ENCODE measurements at regions not wholly inside any gene's neighbourhood (a gene's known extent, or its start where the extent isn't known, plus 50 kb on each side); places are given as distances from the start of the nearest gene placed in this dataset.

DNA sequence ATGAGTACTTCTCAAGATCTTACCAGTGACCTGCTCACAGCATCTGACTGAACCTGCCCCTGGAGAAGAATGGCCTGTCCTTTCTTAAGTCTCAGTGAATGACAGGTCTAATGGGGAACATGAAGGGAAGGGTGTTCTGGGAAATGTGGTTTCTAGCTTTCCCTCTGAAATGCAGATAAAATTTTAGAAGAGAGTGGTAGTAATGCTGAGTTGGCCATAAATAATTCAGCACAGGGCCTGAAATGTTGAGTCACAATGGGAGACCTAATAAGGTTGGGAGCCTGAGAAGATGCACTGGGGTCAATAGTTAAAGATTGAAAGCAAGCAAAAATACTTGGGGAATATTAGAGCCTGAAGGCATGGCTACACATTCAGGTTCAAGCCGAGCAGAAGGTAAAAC is 214.9 kb upstream of the ARHGAP24 start:
- no peaks in the 10 kb centered on the region for H3K36me3 ChIP-seq (ENCODE audit: control insufficient read depth, insufficient read depth, low read length)
- no peak for DNase-seq (ENCODE audit: low read depth)
- ChIA-PET POLR2A (no interaction called here), CTCF (interaction anchor here (2.0 kb wide), 1 partner anchor 16 kb away, joined by 5 read pairs; no protein-coding TSS in a partner anchor)
- TF ChIP-seq, protein P1, sequence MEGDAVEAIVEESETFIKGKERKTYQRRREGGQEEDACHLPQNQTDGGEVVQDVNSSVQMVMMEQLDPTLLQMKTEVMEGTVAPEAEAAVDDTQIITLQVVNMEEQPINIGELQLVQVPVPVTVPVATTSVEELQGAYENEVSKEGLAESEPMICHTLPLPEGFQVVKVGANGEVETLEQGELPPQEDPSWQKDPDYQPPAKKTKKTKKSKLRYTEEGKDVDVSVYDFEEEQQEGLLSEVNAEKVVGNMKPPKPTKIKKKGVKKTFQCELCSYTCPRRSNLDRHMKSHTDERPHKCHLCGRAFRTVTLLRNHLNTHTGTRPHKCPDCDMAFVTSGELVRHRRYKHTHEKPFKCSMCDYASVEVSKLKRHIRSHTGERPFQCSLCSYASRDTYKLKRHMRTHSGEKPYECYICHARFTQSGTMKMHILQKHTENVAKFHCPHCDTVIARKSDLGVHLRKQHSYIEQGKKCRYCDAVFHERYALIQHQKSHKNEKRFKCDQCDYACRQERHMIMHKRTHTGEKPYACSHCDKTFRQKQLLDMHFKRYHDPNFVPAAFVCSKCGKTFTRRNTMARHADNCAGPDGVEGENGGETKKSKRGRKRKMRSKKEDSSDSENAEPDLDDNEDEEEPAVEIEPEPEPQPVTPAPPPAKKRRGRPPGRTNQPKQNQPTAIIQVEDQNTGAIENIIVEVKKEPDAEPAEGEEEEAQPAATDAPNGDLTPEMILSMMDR (IDR thresholded peaks at IDR 0.05; ENCODE audit: insufficient read depth, low read depth, low read length): no peak
- no peak overlapping the region for H3K4me3 ChIP-seq (ENCODE audit: low read depth, low read length)
- no peaks in the 10 kb centered on the region for H3K27me3 ChIP-seq (ENCODE audit: control insufficient read depth, insufficient read depth, low read length)

DNA sequence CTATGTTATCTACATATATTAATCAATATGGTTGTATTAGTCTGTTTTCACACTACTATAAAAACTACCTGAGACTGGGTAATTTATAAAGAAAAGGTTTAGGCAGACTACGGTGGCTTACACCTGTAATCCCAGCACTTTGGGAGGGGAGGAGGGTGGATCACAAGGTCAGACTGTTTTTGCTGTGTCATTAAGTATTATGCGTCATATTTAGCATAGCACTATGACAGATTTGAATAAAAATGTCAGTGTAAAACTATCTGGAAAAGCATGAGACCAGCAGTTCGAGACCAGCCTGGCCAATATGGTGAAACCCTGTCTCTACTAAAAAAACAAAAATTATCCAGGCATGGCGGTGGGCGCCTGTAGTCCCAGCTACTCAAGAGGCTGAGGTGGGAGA is 209.7 kb upstream of the ARHGAP24 start:
- TF ChIP-seq, protein P1 (IDR thresholded peaks at IDR 0.05; ENCODE audit: insufficient read depth, low read depth, low read length): no peak
- Histone ChIP-seq H3K27me3 (ENCODE audit: control insufficient read depth, insufficient read depth, low read length) (no peaks in the 10 kb centered on the region), H3K36me3 (ENCODE audit: control insufficient read depth, insufficient read depth, low read length) (no peaks in the 10 kb centered on the region), H3K4me3 (ENCODE audit: low read depth, low read length) (no peak overlapping the region)
- ChIA-PET CTCF (no interaction called here), POLR2A (no interaction called here)
- DNase-seq (ENCODE audit: low read depth): no peak

DNA sequence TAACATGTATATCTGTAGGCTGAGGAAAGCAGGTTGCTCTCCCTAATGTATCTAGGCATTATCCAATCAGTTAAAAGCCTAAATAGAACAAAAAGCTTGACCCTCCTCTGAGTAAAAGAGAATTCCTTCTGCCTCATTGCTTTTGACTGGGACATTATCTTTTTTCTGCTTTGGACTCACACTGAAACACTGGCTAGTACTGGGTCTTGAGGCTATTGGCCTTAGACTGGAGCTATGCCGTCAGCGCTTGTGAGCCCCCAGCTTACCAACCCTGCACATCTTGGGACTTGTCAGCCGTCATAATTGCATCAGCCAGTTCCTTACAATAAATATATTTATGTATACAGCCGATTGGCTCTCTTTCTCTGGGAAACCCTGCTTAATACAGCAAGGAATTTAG is 206.8 kb upstream of the ARHGAP24 start:
- Histone ChIP-seq H3K27me3 (ENCODE audit: control insufficient read depth, insufficient read depth, low read length) (no peaks in the 10 kb centered on the region), H3K36me3 (ENCODE audit: control insufficient read depth, insufficient read depth, low read length) (no peaks in the 10 kb centered on the region), H3K4me3 (ENCODE audit: low read depth, low read length) (no peak overlapping the region)
- TF ChIP-seq, protein P1 (IDR thresholded peaks at IDR 0.05; ENCODE audit: insufficient read depth, low read depth, low read length): no peak
- ChIA-PET POLR2A (no interaction called here), CTCF (no interaction called here)
- DNase-seq (ENCODE audit: low read depth): no peak

GRCh38 chr4:85268961-85269360 is 206.0 kb upstream of the ARHGAP24 start:
- DNase-seq (ENCODE audit: low read depth): no peak
- Histone ChIP-seq H3K4me3 (ENCODE audit: low read depth, low read length) (no peak overlapping the region), H3K27me3 (ENCODE audit: control insufficient read depth, insufficient read depth, low read length) (no peaks in the 10 kb centered on the region), H3K36me3 (ENCODE audit: control insufficient read depth, insufficient read depth, low read length) (no peaks in the 10 kb centered on the region)
- ChIA-PET CTCF (no interaction called here), POLR2A (no interaction called here)
- TF ChIP-seq, protein P1 (IDR thresholded peaks at IDR 0.05; ENCODE audit: insufficient read depth, low read depth, low read length): no peak

- CTCF ChIA-PET: no interaction called here
- POLR2A ChIA-PET: no interaction called here
Observed at GRCh38 chr4:85274955-85275354, 200.0 kb upstream of the ARHGAP24 start.

More at GRCh38 chr4:85274955-85275354, 200.0 kb upstream of the ARHGAP24 start:
- DNase-seq (ENCODE audit: low read depth): no peak
- Histone ChIP-seq H3K4me3 (ENCODE audit: low read depth, low read length) (no peak overlapping the region), H3K36me3 (ENCODE audit: control insufficient read depth, insufficient read depth, low read length) (no peaks in the 10 kb centered on the region), H3K27me3 (ENCODE audit: control insufficient read depth, insufficient read depth, low read length) (no peaks in the 10 kb centered on the region)
- TF ChIP-seq, protein P1 (IDR thresholded peaks at IDR 0.05; ENCODE audit: insufficient read depth, low read depth, low read length): no peak
